Dedifferentiated amniotic fluid mesenchymal stem cell (primary cell): ENCODE measurements at regions not wholly inside any gene's neighbourhood (a gene's known extent, or its start where the extent isn't known, plus 50 kb on each side); places are given as distances from the start of the nearest gene placed in this dataset.
"Not testable (repeated sequence)": the region's sequence is repeated elsewhere in the genome, so short reads cannot be mapped to it uniquely, and the experiment has no call there.

ENCODE experiments used
- DNase-seq: peaks from one replicate; pipeline ENCODE4 v3.0.0-alpha.2; 2016; ENCODE audit errors: extremely low spot score

DNA sequence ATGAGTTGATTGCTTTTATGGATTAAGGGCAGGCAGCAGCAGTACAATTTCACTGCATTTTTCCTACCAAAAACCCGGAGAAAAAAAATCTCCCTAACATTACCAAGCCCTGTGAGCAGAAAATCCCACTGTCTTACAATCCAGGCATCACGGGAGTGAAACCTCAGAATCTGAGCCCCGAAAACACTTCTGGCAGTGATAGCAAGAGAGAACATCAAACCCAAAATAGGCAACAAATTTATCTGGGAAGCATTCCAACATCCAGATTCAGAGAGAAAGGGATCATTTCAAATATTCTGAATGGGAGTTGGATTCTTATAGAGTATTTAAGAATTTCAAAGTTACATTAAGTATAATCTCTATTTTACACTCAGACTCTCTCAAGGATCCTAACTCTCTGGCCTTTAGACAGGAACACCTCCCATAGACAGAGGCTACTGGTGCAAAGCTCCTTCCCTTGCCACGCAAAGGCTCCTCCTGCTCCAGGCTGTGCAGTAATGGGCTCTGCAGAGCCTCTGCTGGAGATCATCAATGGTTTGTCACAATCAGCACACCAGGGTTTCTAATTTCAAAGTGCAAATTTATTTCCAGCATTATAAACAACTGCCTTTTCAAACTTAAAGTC lies 256.9 kb downstream of the PARM1 start:
- no peak for DNase-seq

DNA sequence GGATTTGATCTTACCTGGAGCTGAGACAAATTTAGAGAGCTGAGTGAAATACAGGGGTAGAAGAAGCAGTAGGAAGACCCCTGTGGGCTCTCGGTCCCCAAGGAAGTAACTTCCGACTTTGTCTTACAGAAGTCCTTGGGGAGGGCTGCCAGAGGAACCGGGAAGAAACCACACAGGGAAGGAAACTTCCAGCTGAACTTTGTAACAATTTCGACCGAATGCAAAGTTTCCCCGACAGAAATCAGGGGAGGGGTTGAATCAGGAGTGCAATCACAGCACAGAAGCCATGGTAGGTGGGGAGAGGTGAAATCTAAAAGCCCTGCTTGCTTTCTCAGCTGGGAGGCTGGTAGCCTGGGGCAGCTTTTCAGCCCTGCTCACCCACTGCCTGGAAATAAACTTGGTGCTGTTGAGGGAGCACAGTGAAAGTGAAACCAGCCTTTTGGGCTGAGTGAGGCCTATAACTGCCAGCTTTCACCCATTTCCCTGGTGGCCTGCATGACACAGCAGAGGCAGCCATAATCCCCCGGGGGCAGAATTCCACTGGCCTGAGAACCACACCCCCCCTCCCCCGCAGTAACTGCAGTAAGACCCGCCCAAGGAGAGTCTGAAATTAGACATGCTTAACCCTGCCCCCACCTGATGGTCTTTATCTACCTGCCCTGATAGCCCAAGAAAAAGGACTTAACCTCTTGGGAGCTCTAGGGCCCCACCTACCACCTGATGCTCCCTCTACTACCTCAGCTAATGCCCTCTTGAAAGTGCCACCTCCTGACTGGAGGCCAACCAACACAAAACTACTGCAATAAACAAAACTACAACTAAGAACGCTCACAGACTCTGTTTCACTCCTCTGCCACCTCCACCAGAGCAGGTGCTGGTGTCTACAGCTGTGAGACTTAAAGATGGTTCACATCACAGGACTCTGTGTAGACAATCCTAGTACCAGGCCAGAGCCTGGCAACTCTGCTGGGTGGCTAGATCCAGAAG lies 248.2 kb downstream of the PARM1 start:
- DNase-seq = no peak

DNA sequence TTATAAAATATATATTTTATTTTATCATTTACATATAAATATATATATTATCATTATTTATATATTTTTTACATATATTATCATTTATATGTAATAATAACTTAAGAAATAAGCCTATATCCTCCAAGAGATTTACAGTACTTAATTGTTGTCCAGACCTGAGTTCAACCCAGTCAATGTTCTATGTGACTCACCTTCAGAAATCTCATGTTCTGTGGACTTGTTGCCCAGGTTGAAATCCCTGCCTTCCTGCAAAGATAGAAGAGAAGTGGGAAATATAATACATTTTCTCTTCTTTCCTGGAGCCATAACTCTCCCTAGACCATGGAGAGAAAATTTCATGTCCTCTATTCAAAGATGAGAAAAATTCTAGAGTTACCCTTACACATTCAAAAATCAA lies 247.3 kb downstream of the PARM1 start:
- no peak for DNase-seq

DNA sequence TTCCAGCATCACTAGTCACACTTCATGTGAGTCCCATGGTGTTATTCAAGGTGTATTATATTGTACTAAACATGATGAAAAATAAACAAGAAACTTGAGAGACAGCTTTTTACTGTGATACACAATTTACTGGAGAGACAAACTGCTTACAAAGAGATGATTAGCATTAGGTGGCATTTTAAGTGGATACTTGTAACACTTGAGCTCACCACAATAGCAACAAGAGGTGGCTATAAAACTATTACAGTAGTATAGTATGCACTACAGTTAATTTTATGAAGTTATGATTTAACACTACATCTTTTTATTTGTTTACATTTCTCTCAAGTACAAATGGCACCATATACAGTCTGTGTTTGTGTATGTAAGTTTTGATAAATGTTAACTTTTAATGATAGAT lies 246.6 kb downstream of the PARM1 start:
- no peak for DNase-seq

DNA sequence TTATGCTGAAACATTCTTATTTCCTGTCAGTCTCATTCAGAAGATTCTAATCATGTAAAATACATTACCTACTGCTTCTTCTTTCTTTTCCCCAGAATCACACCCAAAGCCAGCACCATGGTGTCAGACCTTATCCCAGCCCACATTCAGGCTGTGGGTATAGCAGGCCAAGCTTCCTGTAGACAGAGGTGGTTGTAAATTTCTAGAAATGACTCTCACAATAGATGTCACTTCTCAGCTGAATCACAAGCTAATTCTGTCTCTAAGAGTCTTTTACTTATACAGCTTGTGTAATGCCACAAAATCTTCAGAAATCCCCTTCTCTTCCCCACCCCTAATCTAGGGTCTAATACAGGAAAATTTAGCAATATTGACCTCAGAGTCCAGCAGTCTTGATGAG lies 239.6 kb downstream of the PARM1 start:
- DNase-seq = no peak

DNA sequence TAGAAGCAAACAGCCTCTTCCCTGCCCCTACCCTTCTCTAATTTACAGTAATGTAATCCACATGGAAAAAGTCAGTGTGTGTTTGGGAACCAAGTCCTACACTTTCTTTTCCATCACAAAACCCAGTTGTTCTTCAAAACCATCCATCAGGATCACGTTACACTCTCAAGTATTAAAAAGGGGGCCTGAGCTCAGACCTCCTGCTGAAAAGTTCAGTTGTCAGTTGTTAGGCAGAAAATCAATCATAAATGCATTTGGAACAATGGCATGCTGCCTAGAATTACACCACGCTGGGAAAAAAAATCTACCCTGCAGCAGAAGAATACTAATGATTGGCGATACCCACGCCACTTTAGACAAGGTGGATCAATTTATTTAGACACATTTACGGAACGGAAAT lies 236.5 kb downstream of the PARM1 start:
- no peak for DNase-seq

DNA sequence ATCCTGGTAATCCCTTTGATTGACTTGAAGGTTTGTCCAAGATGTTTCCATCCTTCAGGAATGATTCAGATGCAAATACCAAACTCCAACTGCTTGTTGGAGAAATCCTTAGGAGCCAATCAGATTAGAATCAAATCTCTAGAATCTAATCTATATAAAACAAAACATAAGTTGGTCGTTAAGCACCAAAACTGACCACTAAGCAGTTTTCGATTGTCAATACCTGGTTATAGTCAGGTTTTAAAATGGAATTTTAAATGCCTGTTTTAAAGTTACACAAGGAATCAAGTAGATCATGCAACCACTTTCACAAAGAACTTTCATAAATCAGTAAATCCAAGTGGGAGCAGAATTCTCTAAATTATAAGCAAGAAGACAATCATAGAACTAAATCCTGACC lies 236.1 kb downstream of the PARM1 start:
- no peak for DNase-seq

DNA sequence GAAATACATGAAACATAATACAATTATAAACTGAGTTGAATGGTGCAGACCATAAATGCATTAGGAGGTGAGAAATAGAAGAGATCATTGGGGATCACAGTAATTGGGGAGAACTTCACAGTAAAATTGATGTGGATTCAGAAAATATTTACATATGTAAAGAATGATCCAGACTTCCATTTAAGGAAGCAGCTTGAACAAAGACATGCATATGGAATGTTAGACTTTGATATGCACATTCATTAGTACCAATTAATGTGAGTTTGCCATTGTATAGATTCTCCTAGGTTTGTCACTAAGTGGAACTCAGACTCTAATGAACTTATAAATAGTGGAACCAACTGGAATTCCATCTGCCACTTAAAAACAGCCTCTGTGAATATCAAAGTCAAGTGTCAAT lies 235.6 kb downstream of the PARM1 start:
- no peak for DNase-seq

DNA sequence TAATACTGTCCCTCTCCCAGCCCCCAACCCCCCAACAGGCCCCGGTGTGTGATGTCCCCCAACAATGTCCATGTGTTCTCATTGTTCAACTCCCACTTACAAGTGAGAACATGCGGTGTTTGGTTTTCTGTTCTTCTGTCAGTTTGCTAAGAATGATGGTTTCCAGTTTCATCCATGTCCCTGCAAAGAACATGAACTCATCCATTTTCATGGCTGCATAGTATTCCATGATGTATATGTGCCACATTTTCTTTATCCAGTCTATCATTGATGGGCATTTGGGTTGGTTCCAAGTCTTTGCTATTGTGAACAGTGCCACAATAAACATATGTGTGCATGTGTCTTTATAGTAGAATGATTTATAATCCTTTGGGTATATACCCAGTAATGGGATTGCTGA lies 232.2 kb downstream of the PARM1 start:
- DNase-seq = not testable (repeated sequence)

DNA sequence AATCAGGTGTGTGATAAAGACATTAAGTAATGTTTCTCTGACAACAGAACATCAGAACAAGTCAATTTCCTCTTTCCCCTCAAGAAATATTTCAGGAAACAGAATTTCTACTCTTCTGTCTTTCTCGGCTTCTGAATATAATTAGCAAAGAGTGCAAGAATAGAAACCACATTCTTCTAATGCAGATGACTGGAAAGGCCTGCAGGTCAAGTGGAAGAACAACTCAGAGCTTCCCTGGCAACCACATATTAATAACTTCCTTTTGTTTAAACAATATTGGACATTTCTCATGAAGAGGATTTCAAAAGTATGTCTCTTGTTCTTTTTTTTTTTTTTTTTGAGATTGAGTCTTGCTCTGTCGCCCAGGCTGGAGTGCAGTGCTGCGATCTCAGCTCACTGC lies 225.5 kb downstream of the PARM1 start:
- no peak for DNase-seq

DNA sequence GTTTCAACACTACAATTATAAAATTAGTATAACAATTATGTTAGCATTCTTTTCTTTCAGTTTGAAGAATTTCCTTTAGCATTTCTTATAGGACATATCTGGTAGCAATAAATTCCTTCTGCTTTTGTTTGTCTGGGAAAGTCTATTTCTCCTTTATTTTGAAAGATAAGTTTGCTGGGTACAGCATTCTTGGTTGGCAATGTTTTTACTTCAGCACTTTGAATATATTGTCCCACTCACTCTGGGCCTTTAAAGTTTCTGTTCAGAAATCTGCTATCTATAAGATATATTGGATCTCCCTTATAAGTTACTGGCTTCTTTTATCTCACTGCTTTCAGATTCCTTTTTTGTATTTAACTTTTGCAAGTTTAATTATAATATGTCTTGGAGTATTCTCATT lies 222.1 kb downstream of the PARM1 start:
- no peak for DNase-seq

DNA sequence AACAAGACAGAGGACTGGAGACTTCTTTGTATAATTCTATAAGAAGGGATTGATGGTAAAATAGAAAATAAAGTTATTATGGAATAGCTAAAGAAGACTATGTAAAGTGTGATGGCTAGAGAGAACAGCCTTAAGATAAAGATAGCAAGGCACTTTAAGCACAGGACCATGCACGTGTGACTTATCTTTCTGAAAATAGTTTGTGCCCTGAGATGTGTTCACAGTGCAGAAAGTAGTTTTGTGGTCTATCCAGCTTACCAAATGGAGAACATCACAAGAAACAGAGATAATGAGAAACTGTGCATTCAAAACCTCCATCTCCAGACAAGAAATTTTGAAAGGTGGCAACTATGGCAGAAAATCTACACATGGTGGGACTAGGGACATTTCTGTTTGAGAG lies 213.3 kb downstream of the PARM1 start:
- DNase-seq = no peak

DNA sequence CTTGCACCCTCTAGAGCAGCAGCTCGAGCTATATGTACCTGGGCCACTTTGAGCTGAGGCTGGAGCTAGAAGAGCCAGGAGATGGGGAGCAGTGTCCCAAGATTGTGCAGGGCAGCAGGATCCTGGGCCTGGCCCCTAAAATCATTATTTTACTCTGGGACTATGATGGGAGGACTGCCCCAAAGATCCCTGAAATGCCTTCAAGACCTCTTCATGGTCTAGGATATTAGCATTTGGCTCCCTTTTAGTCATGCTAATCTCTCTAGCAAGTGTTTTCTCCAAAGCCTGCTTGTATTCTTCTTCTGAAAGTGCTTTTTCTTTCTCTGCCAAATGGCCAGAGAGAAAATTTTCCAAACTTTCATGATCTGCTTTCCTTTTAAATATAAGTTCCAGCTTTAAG lies 211.6 kb downstream of the PARM1 start:
- DNase-seq = no peak

DNA sequence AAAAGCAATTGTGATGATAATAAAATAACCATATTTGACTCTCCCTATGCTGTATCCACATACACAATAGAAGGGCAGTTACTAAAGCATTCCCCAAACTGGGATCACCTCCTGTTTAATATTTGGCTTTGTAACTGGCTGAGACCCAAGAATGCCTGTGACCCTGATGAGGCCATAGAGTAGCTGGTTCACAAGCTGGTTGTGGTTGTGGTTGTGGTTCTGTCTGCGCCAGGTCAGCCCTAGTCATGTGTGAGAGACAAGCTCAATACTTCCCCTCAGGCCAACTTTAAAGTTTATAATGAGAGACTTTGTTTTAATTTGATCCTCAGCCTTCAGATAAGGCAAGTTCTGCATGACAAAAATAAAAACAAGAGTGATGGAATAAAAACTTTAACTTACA lies 209.9 kb downstream of the PARM1 start:
- no peak for DNase-seq

DNA sequence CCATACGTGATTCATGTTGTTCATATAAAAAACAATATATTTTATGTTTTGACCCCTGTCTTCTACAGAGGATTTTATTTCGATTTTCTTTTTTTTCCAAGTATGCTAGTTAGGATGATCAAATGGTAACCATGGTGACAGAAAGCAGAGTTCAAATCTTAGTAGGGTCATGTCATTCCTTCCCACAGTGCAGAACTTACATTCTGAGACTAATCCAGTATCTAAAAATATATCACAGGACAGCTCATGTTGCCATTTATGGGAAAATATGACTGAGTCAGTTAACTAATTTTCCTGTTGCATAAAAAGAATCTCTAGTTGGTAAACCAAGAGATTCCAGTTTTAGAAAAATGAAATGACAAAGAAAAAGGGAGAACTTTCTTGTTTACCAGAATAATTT lies 209.5 kb downstream of the PARM1 start:
- no peak for DNase-seq

DNA sequence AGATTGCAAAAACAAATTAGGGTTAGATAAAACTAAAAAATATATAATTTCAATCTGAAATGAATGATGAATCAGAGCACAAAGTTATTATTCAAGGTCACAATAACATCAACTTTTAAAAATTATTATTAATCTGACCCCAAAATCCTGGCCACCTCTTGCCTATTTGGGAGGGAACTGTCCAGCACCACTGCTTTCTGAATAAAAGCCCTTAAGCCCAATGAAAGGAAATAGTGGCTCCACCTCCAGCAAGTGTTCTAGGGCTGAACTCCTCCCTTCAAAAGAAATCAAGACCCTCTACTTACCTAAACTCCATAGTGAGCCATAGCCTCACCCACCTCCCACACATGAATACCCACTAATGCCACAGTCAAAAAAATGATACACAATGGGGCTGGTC lies 208.2 kb downstream of the PARM1 start:
- DNase-seq = no peak

DNA sequence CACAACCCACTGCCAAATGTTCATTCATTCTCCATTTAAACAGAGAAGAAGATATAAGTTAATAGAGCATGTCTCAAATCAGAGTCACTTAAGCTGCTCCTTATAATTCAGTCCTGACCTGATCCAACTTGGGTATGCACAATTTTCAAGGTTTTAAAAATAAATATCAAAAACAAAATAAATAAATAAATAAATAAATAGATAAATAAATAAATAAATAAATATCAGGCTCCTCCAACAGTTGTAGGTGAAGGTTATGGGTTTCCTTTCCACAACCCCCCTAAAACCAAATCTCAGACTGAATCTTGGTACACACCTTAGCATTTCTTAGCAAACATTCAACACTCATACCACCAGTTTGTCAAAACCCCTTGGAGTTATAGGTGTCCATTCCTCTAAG lies 204.4 kb downstream of the PARM1 start:
- DNase-seq = no peak

DNA sequence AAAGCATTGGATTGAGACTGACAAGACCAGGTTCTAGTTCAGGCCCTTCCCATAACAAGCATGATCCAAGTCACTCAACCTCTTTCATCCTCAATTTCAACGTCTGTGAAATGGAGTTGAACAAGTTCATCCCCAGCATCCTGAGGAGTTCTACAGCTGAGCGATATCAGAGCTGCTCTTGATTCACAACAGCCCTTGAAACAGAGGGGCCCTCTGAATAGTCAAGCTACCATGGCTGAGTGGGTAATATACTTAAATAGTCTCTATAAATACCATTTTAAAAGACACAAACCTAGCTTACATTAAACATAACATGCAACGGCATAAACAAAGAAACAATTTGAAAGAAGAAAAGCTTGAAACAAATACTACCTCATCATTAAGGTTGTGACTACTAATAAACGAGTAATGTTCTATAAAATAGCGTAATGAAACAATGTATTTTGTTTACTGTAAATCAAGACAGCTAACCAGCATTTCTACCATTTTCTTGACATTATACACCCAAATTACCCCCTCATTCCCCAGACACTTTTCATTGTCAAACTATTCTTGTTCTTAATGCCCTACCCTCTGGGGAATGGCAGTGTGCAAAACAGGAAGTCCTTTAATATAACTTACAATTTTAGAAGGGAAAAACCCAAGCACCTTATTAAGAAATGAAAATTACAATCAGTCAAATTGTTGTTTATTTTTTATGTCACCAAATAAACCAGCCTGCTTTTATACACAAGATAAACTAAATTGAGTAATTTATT lies 202.3 kb downstream of the PARM1 start:
- DNase-seq = no peak

DNA sequence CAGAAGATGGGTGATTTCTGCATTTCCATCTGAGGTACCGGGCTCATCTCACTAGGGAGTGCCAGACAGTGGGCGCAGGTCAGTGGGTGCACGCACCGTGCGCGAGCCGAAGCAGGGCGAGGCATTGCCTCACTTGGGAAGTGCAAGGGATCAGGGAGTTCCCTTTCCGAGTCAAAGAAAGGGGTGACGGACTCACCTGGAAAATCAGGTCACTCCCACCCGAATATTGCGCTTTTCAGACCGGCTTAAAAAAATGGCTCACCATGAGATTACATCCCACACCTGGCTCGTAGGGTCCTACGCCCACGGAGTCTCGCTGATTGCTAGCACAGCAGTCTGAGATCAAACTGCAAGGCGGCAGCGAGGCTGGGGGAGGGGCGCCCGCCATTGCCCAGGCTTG lies 194.0 kb downstream of the PARM1 start:
- DNase-seq = not testable (repeated sequence)

DNA sequence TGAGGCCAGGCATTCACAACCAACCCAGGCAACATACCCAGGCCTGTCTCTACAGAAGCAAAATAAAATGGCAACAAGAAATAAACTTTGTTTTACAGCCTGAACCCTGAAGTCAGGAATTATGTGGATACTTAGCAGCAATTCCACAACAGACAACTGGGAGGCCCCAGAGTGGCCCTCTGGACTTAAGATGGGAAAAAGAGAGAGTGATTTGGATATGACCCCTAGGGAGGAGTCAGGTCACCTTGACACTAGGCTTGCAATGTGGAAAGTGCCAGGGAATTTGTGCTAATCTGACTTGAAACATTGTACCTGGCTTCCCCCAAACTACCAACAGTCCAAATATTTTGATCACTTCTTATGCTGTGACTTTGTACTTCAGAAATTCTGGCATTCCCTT lies 193.1 kb downstream of the PARM1 start:
- DNase-seq = no peak

DNA sequence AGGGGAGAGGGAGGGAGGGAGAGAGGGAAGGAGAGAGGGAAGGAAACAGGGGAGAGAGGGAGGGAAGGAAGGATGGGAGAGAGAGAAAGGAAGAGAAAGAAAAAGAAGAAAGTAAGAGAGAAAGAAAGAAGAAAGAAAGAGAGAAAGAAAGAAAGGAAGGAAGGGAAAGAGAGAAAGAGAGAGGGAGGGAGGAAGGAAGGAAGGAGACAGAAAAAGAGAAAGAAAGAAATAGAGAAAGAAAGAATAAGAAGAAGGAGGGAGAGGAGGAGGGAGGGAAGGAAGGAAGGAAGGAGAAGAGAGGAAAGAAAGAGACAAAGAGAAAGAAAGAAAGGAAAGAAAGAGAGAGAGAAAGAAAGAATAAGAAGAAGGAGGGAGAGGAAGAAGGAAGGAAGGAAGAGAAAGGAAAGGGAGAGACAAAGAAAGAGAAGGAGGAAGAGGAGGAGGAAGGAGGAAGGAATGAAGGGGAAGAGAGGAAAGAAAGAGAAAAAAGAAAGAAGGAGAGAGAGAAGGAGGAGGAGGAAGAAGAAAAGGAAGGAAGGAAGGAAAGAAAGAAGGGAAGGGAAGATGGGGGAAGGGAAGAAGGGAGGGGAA lies 189.6 kb downstream of the PARM1 start:
- no peak for DNase-seq

DNA sequence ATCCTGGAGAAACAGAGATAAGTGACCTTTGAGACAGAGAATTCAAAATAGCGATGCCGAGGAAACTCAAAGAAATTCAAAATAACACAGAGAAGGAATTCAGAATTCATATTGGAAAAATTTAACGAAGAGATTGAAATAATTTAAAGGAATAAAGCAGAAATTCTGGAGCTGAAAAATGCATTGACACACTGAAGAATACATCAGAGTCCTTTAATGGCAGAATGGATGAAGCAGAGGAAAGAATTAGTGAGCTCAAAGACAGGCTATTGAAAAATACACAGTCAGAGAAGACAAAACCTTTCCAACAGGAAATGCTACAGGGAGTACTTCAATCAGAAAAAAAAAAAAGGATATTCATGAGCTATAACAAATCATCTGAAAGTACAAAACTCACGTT lies 185.8 kb downstream of the PARM1 start:
- no peak for DNase-seq
